Mucosa of gallbladder (tissue), 1 donor: ENCODE measurements at regions not wholly inside any gene's neighbourhood (a gene's known extent, or its start where the extent isn't known, plus 50 kb on each side); places are given as distances from the start of the nearest gene placed in this dataset.

Experiments used
- DNase-seq: peaks from one replicate; pipeline ENCODE4 v3.0.0-alpha.2; 2020; ENCODE audit warnings: low spot score
- donor health status: DM: no; HTN: no; CAD: no.

GRCh38 chr10:128802062-128802461 is 665.0 kb upstream of the MGMT start:
- DNase-seq, result no peak

GRCh38 chr10:128803790-128804189 is 663.3 kb upstream of the MGMT start:
- no peak for DNase-seq

GRCh38 chr10:128804411-128804810 is 662.6 kb upstream of the MGMT start:
- no peak for DNase-seq

GRCh38 chr10:128808921-128809440 is 658.1 kb upstream of the MGMT start:
- DNase-seq, result no peak

- no peak for DNase-seq
Measured at GRCh38 chr10:128811511-128811910, 655.5 kb upstream of the MGMT start.

GRCh38 chr10:128812000-128812399 is 655.0 kb upstream of the MGMT start:
- DNase-seq, result no peak

GRCh38 chr10:128813574-128813973 is 653.5 kb upstream of the MGMT start:
- no peak for DNase-seq

GRCh38 chr10:128814024-128814423 is 653.0 kb upstream of the MGMT start:
- DNase-seq, result no peak

- no peak for DNase-seq
Measured at GRCh38 chr10:128814782-128815181, 652.3 kb upstream of the MGMT start.

GRCh38 chr10:128816726-128817125 is 650.3 kb upstream of the MGMT start:
- DNase-seq, result no peak

GRCh38 chr10:128817636-128818035 is 649.4 kb upstream of the MGMT start:
- no peak for DNase-seq

- no peak for DNase-seq
Measured at GRCh38 chr10:128820663-128821062, 646.4 kb upstream of the MGMT start.

GRCh38 chr10:128823201-128823600 is 643.8 kb upstream of the MGMT start:
- no peak for DNase-seq

- DNase-seq, result no peak
Measured at GRCh38 chr10:128825626-128826025, 641.4 kb upstream of the MGMT start.

- no peak for DNase-seq
Measured at GRCh38 chr10:128833671-128834070, 633.4 kb upstream of the MGMT start.

GRCh38 chr10:128835361-128835760 is 631.7 kb upstream of the MGMT start:
- DNase-seq, result no peak

GRCh38 chr10:128837478-128837877 is 629.6 kb upstream of the MGMT start:
- DNase-seq, result no peak

GRCh38 chr10:128839134-128839533 is 627.9 kb upstream of the MGMT start:
- no peak for DNase-seq

GRCh38 chr10:128839701-128840100 is 627.3 kb upstream of the MGMT start:
- DNase-seq, result no peak

GRCh38 chr10:128843972-128844371 is 623.1 kb upstream of the MGMT start:
- DNase-seq, result no peak

- DNase-seq, result no peak
Measured at GRCh38 chr10:128846927-128847326, 620.1 kb upstream of the MGMT start.

- DNase-seq, result no peak
Measured at GRCh38 chr10:128848810-128849209, 618.2 kb upstream of the MGMT start.

GRCh38 chr10:128850647-128851046 is 616.4 kb upstream of the MGMT start:
- DNase-seq, result no peak

GRCh38 chr10:128851281-128851680 is 615.8 kb upstream of the MGMT start:
- no peak for DNase-seq

GRCh38 chr10:128851726-128852125 is 615.3 kb upstream of the MGMT start:
- DNase-seq, result no peak
